ENCODE measurements at regions not wholly inside any gene's neighbourhood (a gene's known extent, or its start where the extent isn't known, plus 50 kb on each side); places are given as distances from the start of the nearest gene placed in this dataset.

DNA sequence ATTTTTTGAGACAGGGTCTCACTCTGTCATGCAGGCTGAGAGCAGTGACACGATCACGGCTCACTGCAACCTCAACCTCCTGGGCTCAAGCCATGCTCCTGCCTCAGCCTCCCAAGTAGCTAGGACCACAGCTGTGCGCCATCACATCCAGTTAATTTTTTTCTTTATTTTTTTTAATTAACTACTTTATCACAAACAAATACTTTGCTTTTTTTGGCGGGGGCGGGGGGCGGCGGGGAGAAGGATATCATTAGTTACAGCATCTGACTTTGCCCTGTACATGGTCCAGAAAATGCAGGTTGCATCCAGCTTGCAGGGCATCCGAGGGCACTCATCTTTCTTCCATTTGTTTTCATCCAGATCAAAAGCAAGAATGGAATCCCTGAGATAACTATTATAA, 201.8 kb upstream of the IER5L start:
- WGBS, 5 donors = 87 to 94% (median 89%) methylated on average over 8 of the region's 8 CpGs
- Histone ChIP-seq H3K27ac (no peak overlapping the region), H3K4me1 (peaks cover 0 to 27% (median 23%) of the 10 kb centered on the region in 6 donors), H3K36me3 (no peaks in the 10 kb centered on the region), H3K27me3 (replicated peaks in 1 of 7) (no peaks in the 10 kb centered on the region), H3K4me3 (no peak overlapping the region), H3K9me3 (no peaks in the 10 kb centered on the region)
- TF ChIP-seq POLR2A (IDR thresholded peaks at IDR 0.05) (no peak), POLR2AphosphoS5 (IDR thresholded peaks at IDR 0.05) (no peak)
- TF ChIP-seq, protein P1, sequence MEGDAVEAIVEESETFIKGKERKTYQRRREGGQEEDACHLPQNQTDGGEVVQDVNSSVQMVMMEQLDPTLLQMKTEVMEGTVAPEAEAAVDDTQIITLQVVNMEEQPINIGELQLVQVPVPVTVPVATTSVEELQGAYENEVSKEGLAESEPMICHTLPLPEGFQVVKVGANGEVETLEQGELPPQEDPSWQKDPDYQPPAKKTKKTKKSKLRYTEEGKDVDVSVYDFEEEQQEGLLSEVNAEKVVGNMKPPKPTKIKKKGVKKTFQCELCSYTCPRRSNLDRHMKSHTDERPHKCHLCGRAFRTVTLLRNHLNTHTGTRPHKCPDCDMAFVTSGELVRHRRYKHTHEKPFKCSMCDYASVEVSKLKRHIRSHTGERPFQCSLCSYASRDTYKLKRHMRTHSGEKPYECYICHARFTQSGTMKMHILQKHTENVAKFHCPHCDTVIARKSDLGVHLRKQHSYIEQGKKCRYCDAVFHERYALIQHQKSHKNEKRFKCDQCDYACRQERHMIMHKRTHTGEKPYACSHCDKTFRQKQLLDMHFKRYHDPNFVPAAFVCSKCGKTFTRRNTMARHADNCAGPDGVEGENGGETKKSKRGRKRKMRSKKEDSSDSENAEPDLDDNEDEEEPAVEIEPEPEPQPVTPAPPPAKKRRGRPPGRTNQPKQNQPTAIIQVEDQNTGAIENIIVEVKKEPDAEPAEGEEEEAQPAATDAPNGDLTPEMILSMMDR (IDR thresholded peaks at IDR 0.05 in 8 of 11, conservative IDR thresholded peaks at IDR 0.05 in 3 of 11) = no peak
- no peak for DNase-seq
- intact Hi-C loops (cut with DNase I; ENCODE audit: low total_unique reads) = no loop called here

DNA sequence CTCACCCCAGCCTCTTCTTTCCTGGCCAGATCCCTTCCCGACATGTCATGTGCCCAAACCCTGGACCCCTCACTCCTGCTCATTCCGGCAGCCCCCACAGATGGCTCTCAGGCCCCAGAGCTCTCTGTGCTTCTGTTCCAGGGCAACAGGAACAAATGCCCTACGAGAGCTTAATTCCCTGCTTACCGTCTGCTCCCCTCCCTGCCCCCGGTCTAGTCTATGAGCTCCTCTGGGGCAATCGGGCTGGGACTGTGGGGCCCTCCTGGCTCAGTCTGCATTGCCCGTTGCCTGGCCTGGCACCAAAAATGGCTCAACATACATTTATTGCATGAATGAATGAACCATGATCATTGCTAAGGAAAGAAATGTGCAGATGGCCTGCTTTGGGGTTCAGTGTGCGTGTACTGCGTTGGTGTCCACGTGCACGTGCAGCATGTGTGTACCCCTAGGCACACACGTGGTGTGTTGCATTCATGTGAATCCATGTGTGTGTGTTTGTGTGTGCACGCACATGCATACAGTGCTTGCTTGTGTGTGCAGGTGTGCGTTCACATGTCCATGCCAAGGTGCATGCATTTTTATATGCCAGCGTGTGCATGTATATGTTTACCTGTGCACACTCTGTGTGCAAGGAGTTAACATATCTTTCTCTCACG, 201.2 kb upstream of the IER5L start:
- Histone ChIP-seq H3K4me3 (no peak overlapping the region), H3K27me3 (replicated peaks in 1 of 7) (no peaks in the 10 kb centered on the region), H3K36me3 (no peaks in the 10 kb centered on the region), H3K27ac (no peak overlapping the region), H3K9me3 (no peaks in the 10 kb centered on the region), H3K4me1 (peaks cover 0 to 22% (median 20%) of the 10 kb centered on the region in 6 donors)
- TF ChIP-seq POLR2AphosphoS5 (IDR thresholded peaks at IDR 0.05) (no peak), POLR2A (IDR thresholded peaks at IDR 0.05) (no peak)
- TF ChIP-seq, protein P1 (IDR thresholded peaks at IDR 0.05 in 8 of 11, conservative IDR thresholded peaks at IDR 0.05 in 3 of 11) = no peak
- 85 to 91% (median 89%) methylated on average over 16 of the region's 16 CpGs for WGBS, 5 donors
- intact Hi-C loops (cut with DNase I; ENCODE audit: low total_unique reads) = no loop called here
- DNase-seq = no peak

DNA sequence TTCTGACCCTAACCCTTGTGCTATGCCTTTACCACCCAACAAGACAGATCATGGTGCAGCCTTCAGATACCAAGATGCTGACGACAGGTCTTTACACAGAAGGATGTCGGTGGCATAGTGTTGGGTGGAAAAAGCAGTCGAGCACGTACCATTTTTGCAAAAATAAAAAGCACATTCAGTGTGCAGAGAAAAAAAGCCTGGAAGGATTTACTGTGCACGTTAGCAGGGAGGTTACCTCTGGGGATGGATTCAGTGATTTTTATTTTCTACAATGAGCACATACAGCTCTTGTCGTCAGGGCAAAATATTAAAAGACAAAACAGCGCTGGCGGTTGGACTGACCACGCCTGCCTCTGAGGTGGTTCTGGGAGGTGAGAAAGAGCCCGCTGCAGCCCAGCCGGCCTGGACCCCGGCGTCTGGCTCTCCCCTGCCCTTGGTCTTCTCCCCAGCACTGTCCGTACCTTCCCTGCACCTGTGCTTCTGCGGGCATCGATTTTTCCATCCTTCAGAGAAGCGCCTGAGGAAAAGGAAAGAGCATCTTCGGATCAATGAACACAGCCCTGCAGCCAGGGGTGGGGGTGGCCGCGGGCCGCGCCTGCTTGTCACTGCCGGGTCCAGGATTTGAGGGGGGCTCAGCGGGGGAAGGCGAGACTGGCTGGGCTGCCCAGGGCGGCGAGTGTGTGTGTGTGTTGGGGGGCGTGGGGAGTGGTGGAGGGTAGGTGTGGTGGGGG, 200.0 kb upstream of the IER5L start:
- TF ChIP-seq POLR2AphosphoS5 (IDR thresholded peaks at IDR 0.05) = no peak
- no peak for TF ChIP-seq POLR2A (IDR thresholded peaks at IDR 0.05)
- TF ChIP-seq, protein P1 (IDR thresholded peaks at IDR 0.05 in 8 of 11, conservative IDR thresholded peaks at IDR 0.05 in 3 of 11) = no peak
- H3K9me3 ChIP-seq = no peaks in the 10 kb centered on the region
- intact Hi-C loops (cut with DNase I; ENCODE audit: low total_unique reads) = no loop called here
- no peak overlapping the region for H3K4me3 ChIP-seq
- H3K36me3 ChIP-seq = no peaks in the 10 kb centered on the region
- peaks cover 0 to 10% (median 9%) of the 10 kb centered on the region in 6 donors for H3K4me1 ChIP-seq
- WGBS, 5 donors = 82 to 86% (median 83%) methylated on average over 28 of the region's 28 CpGs
- no peak overlapping the region for H3K27ac ChIP-seq
- H3K27me3 ChIP-seq (replicated peaks in 1 of 7) = no peaks in the 10 kb centered on the region
- DNase-seq = no peak

DNA sequence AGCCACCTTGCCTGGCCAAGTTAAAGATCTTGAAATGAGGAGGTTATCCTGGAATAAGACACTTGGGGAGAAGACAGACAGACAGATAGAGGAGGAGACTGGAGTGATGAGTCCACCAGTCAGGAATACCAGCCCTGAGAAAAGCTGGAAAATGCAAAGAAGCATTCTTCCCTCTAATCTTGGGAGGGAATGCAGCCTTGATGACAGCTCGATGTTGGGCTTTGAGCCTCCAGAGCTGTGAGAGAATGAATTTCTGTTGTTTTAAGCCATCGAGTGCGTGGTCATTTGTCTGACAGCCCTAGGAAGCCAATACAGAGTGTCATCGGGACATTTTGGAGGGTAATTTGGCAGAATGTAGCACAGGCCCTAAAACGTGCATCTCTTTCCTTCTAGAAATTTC, 199.1 kb upstream of the IER5L start:
- 74 to 87% (median 84%) methylated on average over 5 of the region's 5 CpGs for WGBS, 5 donors
- no peaks in the 10 kb centered on the region for H3K36me3 ChIP-seq
- no peaks in the 10 kb centered on the region for H3K27me3 ChIP-seq (replicated peaks in 1 of 7)
- intact Hi-C loops (cut with DNase I; ENCODE audit: low total_unique reads) = no loop called here
- H3K9me3 ChIP-seq = no peaks in the 10 kb centered on the region
- H3K4me1 ChIP-seq = peaks cover 0 to 1% (median under 1%) of the 10 kb centered on the region in 6 donors
- no peak for DNase-seq
- TF ChIP-seq POLR2AphosphoS5 (IDR thresholded peaks at IDR 0.05) (no peak), POLR2A (IDR thresholded peaks at IDR 0.05) (no peak)
- TF ChIP-seq, protein P1 (IDR thresholded peaks at IDR 0.05 in 8 of 11, conservative IDR thresholded peaks at IDR 0.05 in 3 of 11) = no peak
- H3K4me3 ChIP-seq = no peak overlapping the region
- no peak overlapping the region for H3K27ac ChIP-seq
